AG04450 (cell line): ENCODE measurements at regions not wholly inside any gene's neighbourhood (a gene's known extent, or its start where the extent isn't known, plus 50 kb on each side); places are given as distances from the start of the nearest gene placed in this dataset.

Experiments used
- CTCF ChIA-PET: fragments of 300-600, 350-600 bp; formaldehyde crosslinking; extraction: SDS; loops from one replicate; lab custom pipeline; 2022; ENCODE audit warnings: antibody characterized with exemption, inconsistent platforms; lab: Charles Lee
- POLR2A ChIA-PET: fragments of 350-600 bp; formaldehyde crosslinking; extraction: SDS; loops from one replicate; lab custom pipeline; 2021; ENCODE audit warnings: antibody characterized with exemption, inconsistent platforms; lab: Yijun Ruan, JAX
- DNase-seq: peaks from one replicate; pipeline ENCODE4 v3.0.0-alpha.2; 2011; ENCODE audit warnings: low read depth, low spot score
- H3K27ac ChIP-seq: one replicate; pipeline ENCODE4 v1.5.1; 2012; ENCODE audit warnings: low read depth, low read length, control low read depth
- H3K27me3 ChIP-seq: one replicate; pipeline ENCODE4 v1.6.0; 2012; ENCODE audit warnings: low read length; ENCODE audit not compliant: control insufficient read depth, insufficient read depth
- H3K4me3 ChIP-seq: 2 replicates; pipeline ENCODE4 v1.5.1; 2011; ENCODE audit warnings: mild to moderate bottlenecking, low read depth, low read length, control low read depth
- H3K9me3 ChIP-seq: 2 replicates; pipeline ENCODE4 v1.5.1; 2012; ENCODE audit warnings: low read length; ENCODE audit not compliant: control insufficient read depth, insufficient read depth
- CTCF ChIP-seq: IDR thresholded peaks from 2 replicates; pipeline ENCODE4 v1.5.1; 2011; ENCODE audit warnings: low read depth, low read length, control low read depth, inconsistent platforms

DNA sequence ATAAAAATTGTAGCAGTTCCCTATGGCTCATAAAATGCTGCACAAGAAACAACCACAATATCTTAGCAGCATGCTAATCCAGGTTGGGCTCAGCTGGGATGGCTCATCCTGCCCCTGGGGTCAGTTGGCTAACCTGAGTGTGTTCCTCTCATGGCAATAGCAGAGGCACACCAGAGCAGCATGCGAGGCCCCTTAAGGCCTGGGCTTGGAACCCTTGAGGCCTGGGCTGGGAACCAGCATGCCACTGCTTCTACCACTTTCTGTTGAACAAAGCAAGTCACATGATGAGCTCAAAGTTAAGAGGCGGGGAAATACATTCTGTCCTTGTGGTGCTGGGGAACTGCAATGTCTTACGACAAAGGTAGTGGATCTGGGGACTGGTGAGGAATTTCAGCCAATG lies 154.4 kb upstream of the FOXF1 start:
- peaks cover 10% of the 10 kb centered on the region for H3K9me3 ChIP-seq
- no peak for DNase-seq
- H3K27ac ChIP-seq = peak overlapping the region; percentile 82
- H3K27me3 ChIP-seq = no peaks in the 10 kb centered on the region
- ChIA-PET CTCF (interaction anchor here (0.5 to 1.5 kb wide), 3 partner anchors 15 to 536 kb away, joined by 4 read pairs; no protein-coding TSS in a partner anchor), POLR2A (no interaction called here)
- no peak for TF ChIP-seq CTCF
- H3K4me3 ChIP-seq = no peak overlapping the region

DNA sequence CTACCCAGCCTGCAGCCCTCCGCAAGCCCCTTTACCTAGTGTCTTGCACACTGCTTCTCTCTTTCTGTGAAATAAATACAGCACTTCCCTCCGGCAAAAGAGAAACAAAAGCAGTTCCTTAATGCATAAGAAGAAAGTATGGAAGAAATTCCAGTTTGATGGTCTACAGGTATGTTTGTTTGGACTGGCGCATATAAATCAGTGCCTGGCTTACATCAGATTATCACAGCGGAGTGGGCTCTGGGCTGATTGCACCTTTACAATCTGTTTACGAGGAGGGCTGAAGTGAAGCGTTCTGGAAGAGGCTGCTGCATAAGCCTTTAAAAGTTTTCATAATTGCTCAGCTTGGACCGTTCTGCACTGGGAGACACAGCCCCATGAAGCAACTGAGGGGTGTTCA lies 153.5 kb upstream of the FOXF1 start:
- TF ChIP-seq CTCF = no peak
- Histone ChIP-seq H3K4me3 (no peak overlapping the region), H3K9me3 (peaks cover 10% of the 10 kb centered on the region), H3K27ac (no peak overlapping the region), H3K27me3 (no peaks in the 10 kb centered on the region)
- ChIA-PET CTCF (interaction anchor here (1.5 kb wide), 1 partner anchor 16 kb away, joined by 4 read pairs; no protein-coding TSS in a partner anchor), POLR2A (no interaction called here)
- no peak for DNase-seq

DNA sequence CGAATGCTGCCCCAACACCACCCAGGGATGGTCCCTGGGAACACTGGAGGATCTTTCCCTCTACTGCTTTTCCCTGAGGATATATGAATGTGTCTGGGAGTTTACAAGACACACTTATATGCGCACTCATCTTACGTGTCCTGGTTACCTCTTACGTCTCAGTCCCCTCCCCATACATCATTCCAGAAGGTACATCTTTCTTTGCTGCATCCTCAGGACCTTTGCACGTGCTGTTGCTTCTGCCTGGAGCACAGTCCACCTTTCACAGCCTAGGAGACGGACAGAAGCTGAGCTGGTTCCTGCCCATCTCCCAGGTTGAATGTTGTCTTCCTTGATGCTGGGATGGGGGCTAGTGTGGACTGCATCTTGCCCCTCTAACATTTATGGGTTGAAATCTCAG lies 153.0 kb upstream of the FOXF1 start:
- DNase-seq = no peak
- CTCF ChIA-PET = no interaction called here
- Histone ChIP-seq H3K4me3 (no peak overlapping the region), H3K27me3 (no peaks in the 10 kb centered on the region), H3K9me3 (peaks cover 10% of the 10 kb centered on the region), H3K27ac (no peak overlapping the region)
- no peak for TF ChIP-seq CTCF
- POLR2A ChIA-PET = no interaction called here

GRCh38 chr16:86357950-86358349 lies 152.4 kb upstream of the FOXF1 start:
- Histone ChIP-seq H3K27me3 (no peaks in the 10 kb centered on the region), H3K27ac (no peak overlapping the region), H3K4me3 (no peak overlapping the region), H3K9me3 (peaks cover 10% of the 10 kb centered on the region)
- CTCF ChIA-PET = no interaction called here
- TF ChIP-seq CTCF = no peak
- POLR2A ChIA-PET = no interaction called here
- DNase-seq = no peak

DNA sequence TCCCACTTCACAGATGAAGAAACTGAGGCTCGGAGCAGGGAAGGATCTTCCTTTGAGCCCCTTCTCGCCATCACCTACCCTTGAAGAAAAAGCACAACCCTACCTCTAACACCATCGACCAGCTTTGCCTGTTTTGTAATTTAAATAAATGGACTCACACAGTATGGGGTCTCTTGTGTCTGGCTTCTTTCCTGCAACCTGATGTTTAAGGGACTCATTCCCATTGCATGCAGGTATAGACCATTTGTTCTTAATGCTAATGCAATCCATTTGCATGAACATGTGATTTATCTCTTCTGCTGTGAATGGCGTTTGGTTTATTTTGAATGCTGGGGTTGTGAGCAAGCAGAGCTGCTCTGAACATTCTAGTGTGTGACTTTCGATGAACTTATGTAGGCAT lies 150.8 kb upstream of the FOXF1 start:
- no peak for TF ChIP-seq CTCF
- ChIA-PET CTCF (no interaction called here), POLR2A (no interaction called here)
- Histone ChIP-seq H3K27ac (no peak overlapping the region), H3K4me3 (no peak overlapping the region), H3K27me3 (no peaks in the 10 kb centered on the region), H3K9me3 (peaks cover 10% of the 10 kb centered on the region)
- DNase-seq = no peak
